ENCODE measurements at regions not wholly inside any gene's neighbourhood (a gene's known extent, or its start where the extent isn't known, plus 50 kb on each side); places are given as distances from the start of the nearest gene placed in this dataset.

DNA sequence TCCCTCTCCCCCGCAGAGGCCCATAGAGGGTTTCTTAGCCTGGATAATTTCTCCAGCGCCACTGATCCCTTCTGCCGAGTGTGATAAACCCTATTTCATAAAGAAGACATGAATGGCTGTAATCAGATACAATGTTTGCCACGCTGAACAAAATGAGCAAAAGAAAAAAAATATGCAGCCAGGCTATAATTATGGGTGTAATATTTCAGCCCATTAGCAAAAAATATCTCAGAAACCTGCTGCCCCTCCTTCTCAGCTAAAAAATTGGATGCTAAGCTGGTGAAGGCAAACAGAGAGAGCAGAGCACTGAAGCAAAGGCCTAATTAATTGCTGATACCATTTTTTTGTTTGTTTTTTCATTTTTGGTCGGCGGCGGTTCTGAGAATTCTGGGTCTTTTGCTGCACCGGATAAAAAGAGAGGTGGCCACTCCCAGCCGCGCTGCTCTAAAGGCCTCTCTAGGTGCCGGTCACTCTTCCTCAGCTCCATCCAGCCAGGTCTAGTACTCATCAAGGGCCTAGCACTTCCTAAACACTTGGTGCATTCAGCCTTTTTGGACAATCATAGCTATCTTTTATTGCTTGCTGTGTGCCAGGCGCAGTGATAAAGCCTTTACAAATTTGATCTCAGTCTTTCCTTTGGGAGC lies 128.7 kb upstream of the TLE3 start:
- Mint-ChIP-seq H3K4me3 (no peak overlapping the region), H3K9me3 (ENCODE audit: low read depth) (peaks cover 2% of the 10 kb centered on the region), H3K27me3 (no peaks in the 10 kb centered on the region), H3K4me1 (ENCODE audit: low read depth) (peaks cover 13% of the 10 kb centered on the region), H3K27ac (no peak overlapping the region), H3K36me3 (peaks cover 1% of the 10 kb centered on the region)

DNA sequence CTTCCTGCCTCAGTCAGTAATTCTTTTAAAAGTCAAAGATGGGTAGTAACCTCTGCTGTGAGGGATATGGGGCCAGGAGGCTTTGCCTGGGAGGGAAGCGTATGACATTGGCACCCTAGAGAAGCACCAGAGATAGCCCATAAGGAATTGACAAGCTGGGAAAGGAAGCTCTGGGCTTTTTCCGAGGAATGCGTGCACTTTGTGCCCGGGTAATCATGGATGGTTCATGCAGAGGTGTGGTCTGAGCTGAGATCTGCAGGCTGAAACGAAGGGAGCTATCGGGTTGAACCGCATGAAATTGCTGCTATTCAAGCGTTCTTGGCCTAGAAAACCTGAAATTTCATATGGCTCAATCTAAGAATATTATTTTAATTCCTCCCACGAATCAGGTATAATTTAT lies 127.7 kb upstream of the TLE3 start:
- no peaks in the 10 kb centered on the region for H3K9me3 Mint-ChIP-seq (ENCODE audit: low read depth)
- no peaks in the 10 kb centered on the region for H3K27me3 Mint-ChIP-seq
- no peaks in the 10 kb centered on the region for H3K36me3 Mint-ChIP-seq
- no peak overlapping the region for H3K27ac Mint-ChIP-seq
- H3K4me1 Mint-ChIP-seq (ENCODE audit: low read depth) = peaks cover 13% of the 10 kb centered on the region
- no peak overlapping the region for H3K4me3 Mint-ChIP-seq

- Mint-ChIP-seq H3K36me3 (no peaks in the 10 kb centered on the region), H3K9me3 (ENCODE audit: low read depth) (no peaks in the 10 kb centered on the region), H3K4me3 (no peak overlapping the region), H3K4me1 (ENCODE audit: low read depth) (peaks cover 13% of the 10 kb centered on the region), H3K27ac (no peak overlapping the region), H3K27me3 (no peaks in the 10 kb centered on the region)
These were observed 124.9 kb upstream of the TLE3 start for GRCh38 chr15:70222606-70223005.

DNA sequence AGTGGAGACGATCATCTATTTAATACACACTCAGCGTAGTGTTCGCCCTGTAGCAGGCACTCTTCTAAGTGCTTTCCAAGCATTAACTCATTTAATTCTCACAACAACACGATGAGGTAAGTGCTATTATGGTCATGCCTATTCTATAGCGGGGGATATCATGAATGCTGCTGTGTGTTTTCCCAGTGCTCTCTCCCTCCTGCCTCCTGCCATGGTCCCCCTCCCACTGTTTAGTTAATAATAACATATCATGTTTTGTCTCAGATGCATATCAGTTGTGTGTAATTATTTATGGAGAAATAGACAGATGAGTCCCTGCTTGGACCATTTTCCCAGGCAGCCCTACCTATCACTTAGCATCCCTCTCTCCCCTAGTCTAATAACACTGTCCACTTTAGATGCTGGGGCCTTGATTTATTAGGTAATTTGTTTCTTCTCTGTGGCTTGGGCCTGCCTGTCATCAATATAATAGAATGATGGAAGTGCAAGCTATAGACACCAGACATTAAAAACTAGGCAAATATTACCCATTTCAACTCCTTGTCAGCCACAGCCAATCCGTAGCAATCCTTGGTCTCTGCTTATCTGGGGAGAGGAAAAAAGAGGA lies 122.9 kb upstream of the TLE3 start:
- peaks cover 13% of the 10 kb centered on the region for H3K4me1 Mint-ChIP-seq (ENCODE audit: low read depth)
- H3K4me3 Mint-ChIP-seq = no peak overlapping the region
- no peaks in the 10 kb centered on the region for H3K27me3 Mint-ChIP-seq
- no peak overlapping the region for H3K27ac Mint-ChIP-seq
- no peaks in the 10 kb centered on the region for H3K9me3 Mint-ChIP-seq (ENCODE audit: low read depth)
- no peaks in the 10 kb centered on the region for H3K36me3 Mint-ChIP-seq

DNA sequence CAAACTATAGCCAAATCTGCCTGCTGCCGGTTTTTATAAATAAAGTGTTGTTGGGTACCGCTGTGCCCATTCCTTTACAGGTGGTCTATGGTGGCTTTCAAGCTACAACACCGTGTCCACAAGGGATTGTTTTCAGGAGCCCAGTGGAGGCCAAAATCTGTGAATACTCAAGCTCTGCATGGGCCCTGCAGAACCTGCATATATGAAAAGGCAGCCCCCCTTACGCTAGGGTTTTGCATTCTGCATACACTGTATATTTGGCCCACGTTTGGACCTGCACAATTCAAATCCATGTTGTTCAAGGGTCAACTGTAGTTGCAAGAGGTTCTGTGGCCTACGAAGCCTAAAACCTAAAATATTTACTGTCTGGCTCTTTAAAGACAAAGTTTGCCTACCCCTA lies 122.2 kb upstream of the TLE3 start:
- H3K36me3 Mint-ChIP-seq = no peaks in the 10 kb centered on the region
- H3K4me3 Mint-ChIP-seq = no peak overlapping the region
- H3K27ac Mint-ChIP-seq = no peak overlapping the region
- no peaks in the 10 kb centered on the region for H3K27me3 Mint-ChIP-seq
- H3K4me1 Mint-ChIP-seq (ENCODE audit: low read depth) = peaks cover 13% of the 10 kb centered on the region
- H3K9me3 Mint-ChIP-seq (ENCODE audit: low read depth) = no peaks in the 10 kb centered on the region

DNA sequence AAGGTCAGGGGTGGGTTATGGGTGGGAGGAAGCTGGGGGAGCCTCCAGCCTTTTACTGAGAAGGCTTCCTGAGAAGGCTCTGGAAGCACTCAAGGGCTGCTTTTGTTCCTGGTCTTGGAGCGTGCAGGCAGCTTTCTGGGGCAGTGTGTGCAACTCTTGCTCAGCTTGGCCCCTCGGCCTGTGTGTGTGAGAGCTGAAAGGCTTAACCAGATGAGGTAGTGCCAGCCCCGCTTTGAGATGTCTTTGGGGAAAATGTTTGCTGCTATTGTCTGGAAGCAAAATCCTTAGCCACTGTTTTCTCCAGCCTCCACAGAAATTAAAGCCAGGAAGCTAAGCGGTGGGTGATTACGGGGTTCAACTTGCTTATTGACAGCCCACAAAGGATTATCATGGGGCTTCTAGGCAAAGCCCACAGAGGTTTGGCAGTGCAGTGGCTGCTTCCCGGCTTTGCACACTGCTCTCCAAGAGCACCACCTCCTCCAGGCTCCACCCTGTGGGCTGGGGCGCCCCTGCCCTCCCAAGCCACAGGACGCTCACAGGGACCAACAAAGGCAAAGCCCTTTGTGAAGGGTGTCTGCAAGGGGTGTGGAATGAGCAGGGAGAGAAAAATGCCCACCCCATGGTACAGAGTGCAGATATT lies 121.7 kb upstream of the TLE3 start:
- Mint-ChIP-seq H3K4me1 (ENCODE audit: low read depth) (peaks cover 13% of the 10 kb centered on the region), H3K27ac (no peak overlapping the region), H3K36me3 (no peaks in the 10 kb centered on the region), H3K4me3 (no peak overlapping the region), H3K9me3 (ENCODE audit: low read depth) (no peaks in the 10 kb centered on the region), H3K27me3 (no peaks in the 10 kb centered on the region)

GRCh38 chr15:70217226-70218160 lies 119.8 kb upstream of the TLE3 start:
- Mint-ChIP-seq H3K27me3 (no peaks in the 10 kb centered on the region), H3K27ac (no peak overlapping the region), H3K4me3 (no peak overlapping the region), H3K9me3 (ENCODE audit: low read depth) (no peaks in the 10 kb centered on the region), H3K4me1 (ENCODE audit: low read depth) (peaks cover 5% of the 10 kb centered on the region), H3K36me3 (no peaks in the 10 kb centered on the region)

DNA sequence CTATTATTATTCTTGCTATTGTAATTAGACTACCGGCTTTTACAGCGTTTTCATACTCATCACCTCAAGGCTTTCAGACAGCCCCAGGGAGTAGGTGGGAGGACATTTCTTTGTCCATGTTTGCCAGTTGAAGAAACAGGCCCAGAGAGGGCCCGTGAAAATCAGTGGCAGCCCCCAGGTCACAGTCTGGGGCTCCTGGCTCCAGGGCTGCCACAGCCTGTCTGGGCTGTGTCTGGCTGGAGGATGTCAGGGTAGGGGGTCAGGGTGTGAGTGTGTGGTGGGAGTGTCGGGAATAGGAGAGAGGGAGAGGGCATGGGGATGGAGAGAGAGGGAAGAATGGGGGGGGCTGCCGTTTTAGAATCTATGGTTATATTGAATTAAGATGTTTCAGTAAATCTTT lies 118.2 kb upstream of the TLE3 start:
- Mint-ChIP-seq H3K27me3 (no peaks in the 10 kb centered on the region), H3K9me3 (ENCODE audit: low read depth) (no peaks in the 10 kb centered on the region), H3K4me3 (no peak overlapping the region), H3K27ac (no peak overlapping the region), H3K36me3 (no peaks in the 10 kb centered on the region), H3K4me1 (ENCODE audit: low read depth) (peaks cover 3% of the 10 kb centered on the region)

DNA sequence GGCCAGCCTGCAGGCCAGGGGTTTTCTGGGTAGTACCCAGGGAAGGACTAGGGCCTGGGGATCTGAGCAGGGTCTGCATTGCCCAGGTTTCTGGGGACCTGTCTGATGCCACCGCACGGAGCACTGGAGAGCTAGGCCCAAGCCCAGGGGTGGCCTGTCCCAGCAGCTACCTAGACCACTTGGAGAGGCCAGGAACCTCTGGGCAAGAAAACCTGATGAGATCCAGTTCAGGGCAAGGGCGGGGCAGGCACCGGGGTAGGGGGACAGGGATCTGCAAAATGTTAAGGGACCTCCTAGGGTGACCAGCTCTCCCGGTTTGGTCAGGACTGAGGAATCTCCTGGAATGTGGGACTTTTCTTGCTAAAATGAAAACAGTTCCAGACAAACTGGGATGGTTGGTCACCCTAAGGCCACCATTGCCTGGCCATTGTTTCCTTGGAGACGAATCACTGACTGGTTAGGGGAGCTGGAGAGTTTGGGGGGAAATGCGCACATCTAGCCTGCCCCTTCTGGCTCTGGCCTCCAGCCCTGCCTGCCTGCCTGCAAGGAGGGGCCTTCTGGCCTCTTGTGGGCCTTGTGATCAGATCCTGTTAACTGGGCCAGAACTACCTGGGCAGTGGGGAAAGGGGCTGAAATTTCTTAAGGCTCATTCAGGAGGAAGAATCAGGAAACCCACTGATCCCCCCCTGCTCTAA lies 117.4 kb upstream of the TLE3 start:
- H3K4me3 Mint-ChIP-seq = no peak overlapping the region
- H3K36me3 Mint-ChIP-seq = no peaks in the 10 kb centered on the region
- no peaks in the 10 kb centered on the region for H3K27me3 Mint-ChIP-seq
- H3K27ac Mint-ChIP-seq = no peak overlapping the region
- peaks cover 3% of the 10 kb centered on the region for H3K4me1 Mint-ChIP-seq (ENCODE audit: low read depth)
- no peaks in the 10 kb centered on the region for H3K9me3 Mint-ChIP-seq (ENCODE audit: low read depth)

- Mint-ChIP-seq H3K4me1 (ENCODE audit: low read depth) (peaks cover 3% of the 10 kb centered on the region), H3K36me3 (no peaks in the 10 kb centered on the region), H3K4me3 (no peak overlapping the region), H3K27ac (no peak overlapping the region), H3K9me3 (ENCODE audit: low read depth) (no peaks in the 10 kb centered on the region), H3K27me3 (no peaks in the 10 kb centered on the region)
These were observed 116.6 kb upstream of the TLE3 start for GRCh38 chr15:70214276-70214675.

GRCh38 chr15:70213794-70214193 lies 116.1 kb upstream of the TLE3 start:
- no peak overlapping the region for H3K27ac Mint-ChIP-seq
- H3K4me3 Mint-ChIP-seq = no peak overlapping the region
- H3K4me1 Mint-ChIP-seq (ENCODE audit: low read depth) = peaks cover 3% of the 10 kb centered on the region
- H3K27me3 Mint-ChIP-seq = no peaks in the 10 kb centered on the region
- no peaks in the 10 kb centered on the region for H3K9me3 Mint-ChIP-seq (ENCODE audit: low read depth)
- no peaks in the 10 kb centered on the region for H3K36me3 Mint-ChIP-seq

- H3K27ac Mint-ChIP-seq = peak overlapping the region; percentile 37
- H3K27me3 Mint-ChIP-seq = no peaks in the 10 kb centered on the region
- no peak overlapping the region for H3K4me3 Mint-ChIP-seq
- H3K9me3 Mint-ChIP-seq (ENCODE audit: low read depth) = no peaks in the 10 kb centered on the region
- peaks cover 3% of the 10 kb centered on the region for H3K4me1 Mint-ChIP-seq (ENCODE audit: low read depth)
- no peaks in the 10 kb centered on the region for H3K36me3 Mint-ChIP-seq
These were observed 115.2 kb upstream of the TLE3 start for GRCh38 chr15:70212963-70213315.

GRCh38 chr15:70212286-70212962 lies 114.7 kb upstream of the TLE3 start:
- Mint-ChIP-seq H3K27ac (peak overlapping the region; percentile 37), H3K4me1 (ENCODE audit: low read depth) (peaks cover 3% of the 10 kb centered on the region), H3K4me3 (no peak overlapping the region), H3K9me3 (ENCODE audit: low read depth) (no peaks in the 10 kb centered on the region), H3K27me3 (no peaks in the 10 kb centered on the region), H3K36me3 (no peaks in the 10 kb centered on the region)

GRCh38 chr15:70210528-70210927 lies 112.8 kb upstream of the TLE3 start:
- H3K4me3 Mint-ChIP-seq = no peak overlapping the region
- H3K27me3 Mint-ChIP-seq = no peaks in the 10 kb centered on the region
- H3K4me1 Mint-ChIP-seq (ENCODE audit: low read depth) = peaks cover 3% of the 10 kb centered on the region
- H3K27ac Mint-ChIP-seq = no peak overlapping the region
- H3K9me3 Mint-ChIP-seq (ENCODE audit: low read depth) = no peaks in the 10 kb centered on the region
- no peaks in the 10 kb centered on the region for H3K36me3 Mint-ChIP-seq

Measured in activated naive CD8-positive, alpha-beta T cell (primary cell).